ENCODE measurements at regions not wholly inside any gene's neighbourhood (a gene's known extent, or its start where the extent isn't known, plus 50 kb on each side); places are given as distances from the start of the nearest gene placed in this dataset.

DNA sequence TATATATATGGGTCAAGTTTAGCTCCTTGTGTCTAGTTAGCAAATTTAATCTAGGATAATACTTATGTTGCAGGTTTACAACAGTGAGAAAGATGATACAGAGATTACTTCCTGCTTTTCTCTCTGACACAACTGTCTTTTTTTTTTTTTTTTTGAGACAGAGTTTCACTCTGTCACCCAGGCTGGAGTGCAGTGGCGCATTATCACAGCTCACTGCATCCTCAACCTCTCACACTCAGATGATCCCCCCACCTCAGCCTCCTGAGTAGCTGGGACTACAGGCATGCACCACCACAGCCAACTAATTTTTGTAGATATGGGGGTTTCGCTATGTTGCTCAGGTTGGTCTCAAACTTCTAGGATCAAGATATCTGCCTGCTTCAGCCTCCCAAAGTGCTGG lies 706.9 kb upstream of the SOX9 start:
- TF ChIP-seq, protein P1, sequence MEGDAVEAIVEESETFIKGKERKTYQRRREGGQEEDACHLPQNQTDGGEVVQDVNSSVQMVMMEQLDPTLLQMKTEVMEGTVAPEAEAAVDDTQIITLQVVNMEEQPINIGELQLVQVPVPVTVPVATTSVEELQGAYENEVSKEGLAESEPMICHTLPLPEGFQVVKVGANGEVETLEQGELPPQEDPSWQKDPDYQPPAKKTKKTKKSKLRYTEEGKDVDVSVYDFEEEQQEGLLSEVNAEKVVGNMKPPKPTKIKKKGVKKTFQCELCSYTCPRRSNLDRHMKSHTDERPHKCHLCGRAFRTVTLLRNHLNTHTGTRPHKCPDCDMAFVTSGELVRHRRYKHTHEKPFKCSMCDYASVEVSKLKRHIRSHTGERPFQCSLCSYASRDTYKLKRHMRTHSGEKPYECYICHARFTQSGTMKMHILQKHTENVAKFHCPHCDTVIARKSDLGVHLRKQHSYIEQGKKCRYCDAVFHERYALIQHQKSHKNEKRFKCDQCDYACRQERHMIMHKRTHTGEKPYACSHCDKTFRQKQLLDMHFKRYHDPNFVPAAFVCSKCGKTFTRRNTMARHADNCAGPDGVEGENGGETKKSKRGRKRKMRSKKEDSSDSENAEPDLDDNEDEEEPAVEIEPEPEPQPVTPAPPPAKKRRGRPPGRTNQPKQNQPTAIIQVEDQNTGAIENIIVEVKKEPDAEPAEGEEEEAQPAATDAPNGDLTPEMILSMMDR (IDR thresholded peaks at IDR 0.05): no peak
- no peak for TF ChIP-seq POLR2A (IDR thresholded peaks at IDR 0.05)
